Esophagus muscularis mucosa (tissue), 4 donors: ENCODE measurements at regions not wholly inside any gene's neighbourhood (a gene's known extent, or its start where the extent isn't known, plus 50 kb on each side); places are given as distances from the start of the nearest gene placed in this dataset.

Source experiments
- EP300 ChIP-seq: sonication (generic); formaldehyde crosslinking; IDR thresholded peaks from one replicate; pipeline ENCODE4 v1.6.1; 2017; ENCODE audit warnings: antibody characterized with exemption
- POLR2A ChIP-seq: fragments of 450-650 bp; IDR thresholded peaks from one replicate; pipeline ENCODE4 v1.6.1; 2017; ENCODE audit warnings: antibody characterized with exemption, moderate library complexity, mild to moderate bottlenecking, low read depth
- POLR2AphosphoS5 ChIP-seq, 2 donors: sonication (generic); formaldehyde crosslinking; IDR thresholded peaks; one replicate each; pipeline ENCODE4 v1.6.1; 2017; ENCODE audit warnings: antibody characterized with exemption in 2 of 2
- TF ChIP-seq, protein P1 (sequence below), 3 experiments: fragments of 200-600 bp in 2 of 3; fragments of 450-650 bp in 1 of 3; sonication (generic) in 2 of 3; IDR thresholded peaks; one replicate each; pipeline ENCODE4 v1.5.1; 2017 to 2019; ENCODE audit warnings: antibody characterized with exemption in 3 of 3, mild to moderate bottlenecking in 2 of 3, moderate library complexity in 1 of 3

DNA sequence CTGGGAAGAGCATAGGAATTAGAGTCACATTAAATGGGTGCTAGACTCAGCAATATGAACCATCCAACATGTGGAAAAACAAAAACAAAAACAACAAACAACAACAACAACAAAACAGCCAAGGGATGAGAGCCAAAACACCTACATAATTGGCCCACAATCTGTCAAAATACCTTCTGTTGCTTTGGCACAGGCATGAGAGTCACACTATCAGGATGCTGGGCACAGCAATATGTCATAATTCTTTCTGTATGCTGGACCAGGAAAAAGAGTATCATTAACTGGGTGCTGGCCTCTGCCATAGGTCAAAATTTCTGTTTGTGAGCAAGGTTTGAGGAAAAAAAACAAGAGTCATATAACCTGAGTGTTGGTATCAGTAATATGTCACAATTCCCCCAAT lies 979.1 kb upstream of the TSPY4 start:
- TF ChIP-seq, protein P1, sequence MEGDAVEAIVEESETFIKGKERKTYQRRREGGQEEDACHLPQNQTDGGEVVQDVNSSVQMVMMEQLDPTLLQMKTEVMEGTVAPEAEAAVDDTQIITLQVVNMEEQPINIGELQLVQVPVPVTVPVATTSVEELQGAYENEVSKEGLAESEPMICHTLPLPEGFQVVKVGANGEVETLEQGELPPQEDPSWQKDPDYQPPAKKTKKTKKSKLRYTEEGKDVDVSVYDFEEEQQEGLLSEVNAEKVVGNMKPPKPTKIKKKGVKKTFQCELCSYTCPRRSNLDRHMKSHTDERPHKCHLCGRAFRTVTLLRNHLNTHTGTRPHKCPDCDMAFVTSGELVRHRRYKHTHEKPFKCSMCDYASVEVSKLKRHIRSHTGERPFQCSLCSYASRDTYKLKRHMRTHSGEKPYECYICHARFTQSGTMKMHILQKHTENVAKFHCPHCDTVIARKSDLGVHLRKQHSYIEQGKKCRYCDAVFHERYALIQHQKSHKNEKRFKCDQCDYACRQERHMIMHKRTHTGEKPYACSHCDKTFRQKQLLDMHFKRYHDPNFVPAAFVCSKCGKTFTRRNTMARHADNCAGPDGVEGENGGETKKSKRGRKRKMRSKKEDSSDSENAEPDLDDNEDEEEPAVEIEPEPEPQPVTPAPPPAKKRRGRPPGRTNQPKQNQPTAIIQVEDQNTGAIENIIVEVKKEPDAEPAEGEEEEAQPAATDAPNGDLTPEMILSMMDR (IDR thresholded peaks at IDR 0.05) = no peak
- no peak for TF ChIP-seq POLR2A
- TF ChIP-seq POLR2AphosphoS5 (IDR thresholded peaks at IDR 0.05) = no peak
- TF ChIP-seq EP300 = no peak
